ENCODE measurements at regions not wholly inside any gene's neighbourhood (a gene's known extent, or its start where the extent isn't known, plus 50 kb on each side); places are given as distances from the start of the nearest gene placed in this dataset.

DNA sequence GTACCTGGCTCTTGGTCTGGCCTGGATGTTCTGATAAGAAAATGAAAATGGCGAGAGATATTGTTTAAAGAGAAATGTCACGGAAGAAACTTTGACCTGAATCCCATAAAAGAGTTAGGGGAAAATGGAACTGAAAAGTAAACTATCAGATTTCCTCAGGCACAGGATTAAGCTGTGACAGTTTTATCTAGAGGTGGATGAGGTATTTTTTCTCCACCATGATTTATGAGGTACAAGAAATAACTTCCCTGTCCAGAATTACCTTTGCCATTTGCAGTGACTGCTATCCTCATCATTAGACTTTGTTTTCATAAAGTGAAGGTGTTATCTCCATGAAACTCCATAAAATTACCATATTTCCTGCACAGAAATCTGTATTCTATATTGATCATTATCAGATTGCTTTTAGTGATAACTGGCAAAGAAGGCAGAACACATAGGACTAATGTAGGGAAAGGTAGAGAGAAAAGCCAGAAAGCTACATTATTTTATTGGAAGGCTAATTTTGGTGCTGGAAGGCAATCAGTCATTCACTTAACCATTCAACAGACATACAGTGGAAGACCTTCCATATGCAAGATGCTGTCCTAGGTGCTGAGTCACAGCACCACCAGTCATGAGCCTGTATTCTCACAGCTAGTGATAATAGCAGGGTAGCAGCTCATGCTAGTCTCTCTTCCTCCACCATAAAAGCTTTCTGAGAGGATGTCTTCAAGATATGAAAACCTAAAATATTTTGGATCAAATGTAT lies 427.3 kb upstream of the CITED2 start:
- no peak for DNase-seq

DNA sequence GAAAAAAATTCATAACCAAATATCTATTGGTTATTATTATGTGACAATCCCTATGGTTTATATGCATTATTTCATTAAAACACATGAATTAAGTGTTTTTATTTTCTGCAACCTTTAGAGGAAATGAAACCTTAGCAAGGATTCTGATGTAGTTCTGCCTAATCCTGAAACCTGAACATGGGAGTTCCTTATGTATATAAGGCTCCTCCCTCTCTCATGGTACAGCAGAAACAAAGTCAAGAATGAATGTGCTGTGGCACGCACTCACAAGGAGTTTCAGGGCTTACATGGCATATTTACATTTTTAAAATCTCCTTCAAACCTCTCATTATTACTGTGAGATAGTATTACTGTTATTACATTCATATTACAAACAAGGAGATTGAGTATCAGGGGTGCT lies 426.4 kb upstream of the CITED2 start:
- no peak for DNase-seq

DNA sequence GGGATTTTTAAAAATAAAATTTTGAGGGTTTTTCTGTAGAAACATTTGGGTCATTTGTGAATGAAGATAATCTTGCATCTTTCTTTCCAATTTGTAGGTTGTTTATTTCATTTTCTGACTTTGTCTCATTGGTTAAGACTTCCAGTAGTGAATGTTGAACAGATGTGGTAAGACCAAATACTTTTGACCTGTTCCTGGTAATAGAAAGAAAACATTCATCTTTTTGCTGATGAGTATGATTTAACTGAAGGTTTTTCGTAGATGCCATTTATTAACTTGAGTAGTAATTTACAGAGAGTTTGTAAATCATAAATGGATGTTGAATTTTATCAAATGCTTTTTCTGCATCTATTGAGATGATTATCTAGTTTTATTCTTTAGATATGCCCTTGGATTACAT lies 416.1 kb upstream of the CITED2 start:
- no peak for DNase-seq

DNA sequence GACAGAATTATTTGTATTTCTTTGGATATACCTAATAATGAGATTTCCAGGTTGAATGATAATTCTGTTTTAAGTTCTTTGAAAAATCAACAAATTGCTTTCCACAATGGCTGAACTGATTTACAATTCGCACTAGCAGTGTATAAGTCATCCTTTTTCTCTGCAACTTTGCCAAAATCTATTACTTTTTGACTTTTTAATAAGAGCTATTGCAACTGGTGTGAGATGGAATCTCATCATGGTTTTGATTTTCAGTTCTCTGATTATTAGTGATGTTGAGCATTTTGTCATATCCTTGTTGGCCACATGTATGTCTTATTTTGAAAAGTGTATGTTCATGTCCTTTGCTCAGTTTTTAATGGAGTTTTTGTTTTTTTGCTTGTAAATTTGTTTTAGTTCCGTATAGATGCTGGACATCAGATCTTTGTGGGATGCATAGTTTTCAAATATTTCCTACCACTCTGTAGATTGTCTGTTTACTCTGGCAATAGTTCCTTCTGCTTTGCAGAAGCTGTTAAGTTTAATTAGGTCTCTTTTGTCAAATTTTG lies 409.8 kb upstream of the CITED2 start:
- DNase-seq: no peak

DNA sequence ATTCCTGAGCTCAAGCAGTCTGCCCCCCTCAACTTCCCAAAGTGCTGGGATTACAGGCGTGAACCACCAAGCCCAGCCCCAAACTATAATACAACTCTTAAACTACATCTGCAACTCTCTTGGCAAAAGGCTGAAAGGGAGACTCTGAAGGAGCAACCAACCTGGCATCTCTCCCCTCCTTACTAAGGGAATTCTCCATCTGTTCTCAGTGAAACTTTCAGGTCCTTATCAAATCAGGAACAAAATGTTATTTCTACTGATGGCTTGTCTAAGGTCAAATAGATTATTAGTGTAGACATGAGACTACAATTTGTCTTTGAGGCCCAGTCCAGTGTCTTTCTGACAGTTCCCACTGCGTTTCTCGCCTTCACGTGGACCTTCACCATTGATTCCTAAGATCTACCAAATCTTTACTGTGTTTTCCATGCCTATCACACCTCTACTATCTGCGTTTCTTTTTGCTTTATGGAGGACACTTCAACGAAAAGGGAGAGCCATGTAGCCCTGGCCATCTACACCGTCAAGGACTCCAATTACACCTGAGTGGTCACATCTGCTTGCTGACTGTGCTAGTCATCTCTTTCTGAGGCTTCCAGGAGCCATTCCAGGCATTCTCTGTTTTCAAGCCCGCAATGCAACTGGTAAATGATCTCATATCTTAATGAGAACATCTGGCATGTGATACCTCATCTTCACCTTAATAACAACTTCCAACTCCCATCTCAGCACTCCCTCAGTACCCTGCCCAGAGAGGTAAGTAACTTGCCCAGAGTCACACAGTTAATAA lies 405.7 kb upstream of the CITED2 start:
- no peak for DNase-seq

DNA sequence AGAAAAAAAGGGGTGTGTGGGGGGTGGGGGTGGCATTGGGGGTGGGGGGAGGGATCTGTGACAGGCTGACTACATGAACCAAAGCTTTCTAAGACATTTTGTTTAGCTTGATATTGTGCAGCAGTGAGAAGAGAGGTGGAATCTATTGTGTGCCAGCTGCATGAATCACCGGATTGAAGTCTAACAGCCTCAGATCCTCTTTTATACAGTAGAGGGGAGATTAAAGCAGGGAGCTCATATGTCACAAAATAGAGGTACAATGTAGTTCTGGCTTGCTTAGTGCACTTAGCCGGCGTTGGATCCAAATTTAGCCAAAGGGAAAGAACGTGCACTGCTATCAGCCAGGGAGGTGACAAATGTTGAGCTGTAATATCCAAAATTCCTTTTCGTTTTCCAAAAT lies 404.2 kb upstream of the CITED2 start:
- no peak for DNase-seq

DNA sequence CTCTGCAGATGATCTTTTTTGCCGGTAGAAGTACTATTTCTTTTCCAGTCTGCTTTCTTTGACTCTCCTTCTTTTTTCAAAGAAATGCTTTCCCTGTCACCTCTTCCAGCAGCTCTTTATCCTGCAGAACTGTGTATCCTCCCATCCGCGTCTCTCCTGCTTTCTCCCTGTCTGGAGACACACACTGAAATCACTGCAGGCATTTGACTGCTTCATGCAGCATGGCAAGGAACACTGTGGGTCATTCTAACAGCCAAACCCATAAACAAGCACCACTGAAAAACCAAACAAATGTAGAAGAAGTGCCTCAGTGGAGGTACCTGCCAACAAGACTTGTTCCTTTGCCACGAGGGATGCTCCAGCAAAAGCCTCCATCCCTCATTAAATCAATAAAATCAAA lies 403.7 kb upstream of the CITED2 start:
- DNase-seq: no peak

DNA sequence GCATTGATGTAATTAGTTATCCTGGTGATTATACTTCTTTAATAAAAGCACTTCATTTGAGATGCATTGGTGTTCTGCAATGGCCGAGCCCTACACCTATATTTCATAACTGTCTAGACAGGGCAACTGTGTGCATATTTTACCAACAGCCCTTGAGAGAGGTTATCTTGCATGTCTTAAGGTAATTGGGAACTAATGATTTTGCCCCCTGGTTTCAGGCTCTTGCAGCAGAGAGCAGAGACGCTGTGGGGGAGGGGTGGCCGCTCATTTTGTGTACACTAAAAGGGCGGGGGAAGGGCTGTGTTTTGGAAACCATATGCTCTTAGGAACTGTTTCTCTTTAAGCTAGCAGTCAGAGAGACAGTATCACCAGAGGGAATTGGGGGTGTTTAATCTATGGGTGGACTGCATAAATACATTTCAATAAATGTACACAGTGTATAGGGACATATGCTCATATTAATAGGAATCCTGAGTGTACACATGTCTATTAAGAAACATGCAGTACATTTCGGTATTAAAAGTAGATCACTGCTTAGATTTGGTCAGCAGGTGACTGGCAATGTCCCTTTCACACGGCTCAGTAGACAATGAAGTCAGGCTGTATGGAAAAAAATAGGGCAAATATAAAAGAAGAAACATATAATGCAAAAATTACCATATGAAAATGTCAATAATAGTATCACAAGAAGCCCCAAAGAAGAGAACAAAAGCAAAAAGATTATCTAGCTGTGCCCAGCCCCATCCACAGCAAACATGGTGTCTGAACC lies 402.9 kb upstream of the CITED2 start:
- DNase-seq: no peak

DNA sequence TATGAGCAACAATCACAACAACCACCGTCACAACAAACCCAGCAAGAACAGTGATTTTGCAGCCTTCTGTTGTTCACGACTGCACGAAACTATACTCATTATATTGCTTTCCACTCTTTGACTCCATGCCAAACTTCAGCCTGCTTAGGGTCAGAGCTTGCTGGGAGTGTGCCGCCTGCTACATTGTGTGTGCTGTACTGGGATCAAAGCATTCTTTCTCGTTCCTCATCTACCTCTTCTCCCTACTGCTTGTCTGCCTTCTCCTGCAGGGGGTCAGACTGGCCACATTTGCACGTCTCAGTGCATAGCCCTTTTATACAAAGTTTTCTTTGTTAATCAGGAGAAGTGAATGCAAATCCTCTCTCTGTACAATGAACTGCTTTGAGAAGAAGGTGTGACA lies 401.6 kb upstream of the CITED2 start:
- DNase-seq: no peak

DNA sequence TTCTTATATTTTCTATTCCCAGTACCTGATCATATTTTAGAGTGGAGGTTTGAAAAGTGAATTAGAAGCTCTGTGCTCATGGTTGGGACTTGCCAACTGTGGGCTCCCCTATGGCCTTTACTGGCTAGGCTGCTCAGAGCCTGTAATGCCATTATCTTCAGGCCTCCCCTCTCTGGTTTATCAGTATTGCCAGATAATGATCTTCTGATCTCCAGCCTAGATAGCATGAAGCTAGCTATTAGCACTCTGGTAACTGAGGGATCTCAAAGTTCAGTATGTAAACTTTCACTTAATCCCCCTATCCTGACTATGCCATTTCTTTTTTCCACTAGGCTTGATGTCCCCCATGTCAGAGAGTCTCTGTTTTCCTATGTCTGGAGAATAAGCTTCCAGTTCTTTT lies 393.7 kb upstream of the CITED2 start:
- no peak for DNase-seq

DNA sequence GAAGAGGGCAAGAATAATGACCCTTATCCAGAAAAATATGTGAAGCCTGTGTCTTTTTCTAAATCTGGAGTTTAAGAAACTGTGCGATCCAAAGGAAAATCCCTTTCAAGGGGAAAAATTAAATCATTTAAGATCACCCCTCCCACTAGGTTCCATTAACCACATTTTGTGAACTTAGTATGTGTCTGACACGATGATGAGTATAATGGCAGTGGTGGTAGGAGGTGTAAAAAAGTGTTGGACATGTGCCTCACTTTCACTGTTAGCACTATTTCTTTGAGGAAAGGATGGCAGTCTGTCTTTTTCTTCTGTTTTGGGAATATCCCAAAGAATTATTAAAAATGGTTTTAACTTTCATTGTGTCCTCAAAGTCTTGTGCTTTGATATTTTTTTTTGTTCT lies 392.3 kb upstream of the CITED2 start:
- no peak for DNase-seq

DNA sequence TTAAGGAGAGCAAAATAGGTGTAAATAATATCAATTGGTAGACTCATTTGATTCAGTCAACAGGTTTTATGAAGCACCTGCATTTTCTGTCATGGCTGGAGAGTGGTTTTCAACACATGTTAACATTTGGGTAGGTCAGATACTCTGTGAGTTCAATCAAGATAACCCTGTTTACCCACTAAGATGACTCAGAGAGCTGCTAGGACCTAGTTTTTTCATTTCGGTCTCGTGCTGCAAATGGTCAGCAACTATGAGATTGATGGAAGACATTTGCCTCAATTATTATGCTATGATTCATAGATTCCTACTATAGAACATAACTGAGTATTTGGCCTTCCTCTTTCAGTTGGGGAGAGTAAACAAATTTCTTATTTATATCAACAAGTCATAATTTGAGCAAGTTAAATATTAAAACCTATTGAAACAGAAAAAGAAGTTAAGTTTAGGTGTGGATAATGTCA lies 391.4 kb upstream of the CITED2 start:
- no peak for DNase-seq

DNA sequence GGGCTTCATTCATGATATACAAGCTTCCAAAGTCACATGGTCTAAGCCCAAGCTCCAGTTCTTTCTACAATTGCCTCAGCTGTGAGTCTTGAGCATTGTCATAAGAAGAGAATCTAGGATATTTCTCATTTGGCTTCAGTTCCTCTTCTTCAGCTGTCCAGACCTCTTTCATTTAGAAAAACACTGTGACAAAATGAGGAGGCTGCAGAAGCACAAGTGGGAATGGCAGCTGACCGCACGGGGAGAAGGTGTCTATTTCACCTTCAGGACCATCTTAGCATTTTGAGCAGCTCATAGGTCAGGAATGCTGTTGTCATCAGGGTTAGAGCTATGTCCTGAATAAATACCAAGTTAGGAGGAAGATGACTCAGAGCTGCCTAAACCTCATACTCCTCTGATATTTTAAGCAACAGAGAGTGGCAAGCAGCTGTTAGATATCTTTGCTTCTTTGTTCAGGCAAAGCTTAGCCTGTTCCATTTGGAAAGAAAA lies 390.1 kb upstream of the CITED2 start:
- no peak for DNase-seq

DNA sequence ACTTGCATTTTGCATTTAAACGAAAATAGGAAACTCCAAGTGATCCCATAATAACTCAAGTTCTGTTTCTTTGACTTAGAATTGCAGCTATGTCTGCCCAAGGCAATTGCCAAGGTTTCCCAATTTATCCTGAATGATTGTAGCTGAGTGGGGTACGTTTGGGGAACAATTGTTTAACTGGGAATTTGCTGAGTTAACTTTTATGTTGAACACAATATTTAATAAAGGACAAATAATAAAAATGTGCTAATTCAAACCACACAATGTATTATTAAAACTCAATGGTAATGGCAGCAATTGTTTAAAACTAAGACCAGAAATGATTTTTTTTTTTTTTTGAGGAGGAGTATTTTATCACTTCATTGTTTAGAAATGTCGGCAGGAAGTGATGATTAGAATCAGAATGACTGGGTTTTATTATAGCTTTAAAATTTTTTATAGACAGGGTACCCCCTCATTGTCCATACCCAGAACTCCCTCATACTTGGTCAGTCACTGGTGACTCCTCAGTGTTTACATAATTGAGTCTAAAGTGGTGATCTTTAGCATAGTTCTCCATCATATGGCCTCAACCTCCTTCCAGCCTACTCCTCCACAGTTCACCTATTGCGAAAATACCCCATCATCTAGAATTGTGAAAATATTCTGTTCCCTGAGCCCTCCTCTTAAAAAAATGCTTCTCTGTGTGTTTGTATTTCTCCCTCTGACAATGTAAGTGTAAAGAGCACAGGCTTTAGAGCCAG lies 389.2 kb upstream of the CITED2 start:
- no peak for DNase-seq

DNA sequence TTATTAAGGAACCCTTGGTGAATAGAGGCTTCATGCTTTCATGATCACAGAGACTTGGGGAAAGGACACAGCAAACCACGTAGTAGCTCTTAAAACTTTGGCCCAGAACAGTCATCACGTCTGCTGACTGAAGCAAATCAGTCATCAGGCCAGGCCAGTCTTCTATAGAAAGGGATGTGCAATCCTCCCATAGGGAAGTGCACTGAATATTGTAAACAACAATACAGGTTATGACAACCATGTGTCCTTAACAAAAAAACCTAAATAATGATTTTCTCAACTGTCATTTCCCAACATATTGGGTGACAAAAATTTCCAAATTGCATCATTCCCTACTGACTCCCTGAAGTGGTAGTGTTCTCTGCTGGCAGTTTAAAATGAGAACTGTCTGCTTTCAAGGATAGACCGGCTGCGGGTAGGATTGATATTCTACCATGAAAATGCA lies 388.2 kb upstream of the CITED2 start:
- DNase-seq: no peak

DNA sequence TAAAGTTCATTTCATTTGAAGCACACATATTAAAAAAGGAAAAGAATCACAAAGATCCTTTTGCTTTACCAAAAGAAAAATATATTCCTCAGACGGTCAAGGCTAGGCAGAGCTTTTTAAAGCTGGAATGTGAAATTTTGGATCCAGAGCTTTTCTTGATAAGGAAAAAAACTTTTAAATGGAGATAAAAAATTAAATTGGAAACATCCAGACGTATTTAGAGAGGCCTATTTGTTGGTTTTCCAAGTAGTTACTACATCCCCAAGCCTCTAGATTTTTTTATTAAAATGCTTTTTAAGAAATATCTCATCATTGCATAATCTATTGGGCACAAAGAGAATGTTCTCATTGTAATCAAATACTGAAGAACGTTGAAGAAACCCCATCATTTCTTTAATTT lies 385.7 kb upstream of the CITED2 start:
- no peak for DNase-seq

DNA sequence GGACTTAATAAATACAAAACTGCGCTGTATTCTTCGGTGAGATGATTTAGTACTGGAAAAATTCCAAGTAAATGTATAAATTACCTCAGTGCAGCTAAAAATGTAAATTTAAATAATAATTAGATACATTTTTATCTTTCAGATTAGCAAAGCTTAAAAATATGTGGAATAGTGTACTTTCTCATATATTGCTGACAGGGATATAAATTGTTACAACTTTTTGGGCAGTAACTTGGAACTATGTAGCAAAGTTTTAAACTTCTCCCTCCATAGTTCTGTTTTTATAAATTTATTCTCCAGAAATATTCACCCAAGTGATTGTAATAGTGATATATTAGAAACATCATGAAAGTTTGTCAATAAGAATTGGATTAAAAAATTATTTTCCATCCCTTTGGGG lies 384.6 kb upstream of the CITED2 start:
- DNase-seq: no peak

DNA sequence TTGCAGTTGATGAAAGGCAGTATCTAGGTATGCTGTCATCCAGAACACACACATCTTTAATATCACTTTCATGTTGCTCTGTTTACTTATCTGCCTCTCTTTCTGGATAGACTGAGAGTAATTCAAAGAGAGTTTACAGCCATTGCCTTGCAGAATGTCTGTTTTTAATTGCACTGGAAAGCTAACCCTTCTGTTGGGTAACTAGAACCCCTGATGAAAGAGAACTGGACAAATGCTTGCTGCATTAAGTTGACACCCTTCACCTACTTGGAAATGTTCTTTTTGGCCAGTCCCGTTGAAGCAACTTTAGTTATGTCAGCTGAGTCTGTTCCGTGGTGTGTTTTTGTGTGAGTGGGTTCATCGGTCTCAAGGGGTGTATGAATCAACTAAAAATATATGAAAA lies 383.8 kb upstream of the CITED2 start:
- no peak for DNase-seq

DNA sequence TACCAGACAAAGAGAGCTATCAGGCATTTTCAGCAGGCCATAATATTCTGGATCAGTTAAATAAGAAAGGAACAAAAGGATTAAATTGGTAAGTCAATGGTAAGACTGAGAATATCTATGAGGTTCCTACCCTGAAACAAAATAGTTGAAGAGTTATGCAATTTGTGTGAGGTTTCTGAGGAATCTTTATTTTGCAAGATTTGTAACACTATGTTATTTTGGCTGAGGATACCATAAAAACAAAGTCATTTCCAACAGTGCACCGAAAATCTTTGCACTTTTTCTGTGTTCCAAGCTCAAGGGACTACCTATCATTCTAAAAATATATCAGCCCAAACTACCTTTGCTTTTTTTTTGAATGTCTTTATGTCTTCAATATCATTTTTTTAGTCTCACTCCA lies 383.3 kb upstream of the CITED2 start:
- DNase-seq: no peak

DNA sequence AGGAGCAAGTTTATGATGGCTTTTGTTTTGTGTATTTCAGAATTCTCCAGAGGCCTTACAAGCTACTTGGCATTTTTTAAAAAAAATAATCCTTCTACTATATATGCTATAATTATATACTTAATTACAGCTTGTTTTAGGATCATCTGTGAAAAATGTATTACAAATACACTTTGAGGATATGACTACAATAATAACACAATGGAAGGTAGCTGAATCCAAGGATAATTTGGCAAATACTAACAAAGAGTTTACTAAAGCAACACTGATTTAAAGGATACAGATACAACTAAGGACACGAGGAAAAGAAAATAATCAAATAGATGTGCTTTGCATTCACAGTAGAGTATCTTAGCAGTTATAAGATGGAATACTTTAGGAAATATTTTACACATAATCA lies 381.9 kb upstream of the CITED2 start:
- DNase-seq: no peak

DNA sequence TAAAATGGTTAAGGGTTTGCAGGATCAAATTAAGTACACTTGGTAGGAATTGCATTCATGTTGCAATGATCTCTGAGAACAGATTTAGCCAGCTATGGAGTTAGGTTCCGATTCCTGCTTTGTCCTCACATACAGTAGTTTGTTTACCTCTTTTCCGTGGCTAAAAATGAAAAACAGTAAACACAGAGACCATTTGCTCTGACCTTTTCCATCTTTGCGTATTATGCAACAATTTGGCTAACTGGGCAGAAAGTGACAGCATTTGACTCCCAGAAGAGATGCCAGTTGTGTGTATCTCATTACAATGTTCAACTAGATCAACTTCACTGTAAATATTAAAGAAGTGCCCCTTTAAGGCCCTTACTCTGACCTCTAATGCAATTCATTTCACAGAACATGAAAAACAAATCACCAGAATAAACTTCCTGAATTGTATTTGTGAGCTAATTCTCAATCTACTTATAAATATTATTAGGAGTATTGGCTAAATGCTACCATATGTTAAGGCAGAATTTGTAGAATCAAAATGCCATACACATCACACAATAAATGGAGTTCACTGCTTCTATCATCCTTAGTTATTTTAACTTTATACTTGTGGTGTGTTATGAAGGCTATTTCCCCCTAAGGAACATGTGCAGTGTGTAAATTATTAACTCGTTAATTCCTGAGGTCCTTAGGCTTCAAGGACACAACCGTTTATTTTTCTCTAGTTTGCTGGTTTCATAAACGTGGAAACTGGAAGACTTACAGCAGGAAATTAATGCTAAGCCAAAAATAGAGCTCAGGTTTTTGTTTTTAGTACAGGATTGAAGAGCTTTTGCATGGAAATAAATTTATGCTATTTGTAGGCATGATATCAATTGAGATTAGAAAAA lies 380.7 kb upstream of the CITED2 start:
- DNase-seq: no peak
